IMR-90 (cell line): ENCODE measurements at regions not wholly inside any gene's neighbourhood (a gene's known extent, or its start where the extent isn't known, plus 50 kb on each side); places are given as distances from the start of the nearest gene placed in this dataset.

Experiments
- ATAC-seq: fragments of 200-7000 bp; cut with Tn5 transposase; 2 replicates; pipeline ENCODE4 v1.9.1; 2020; ENCODE audit warnings: low read depth, mild to moderate bottlenecking, moderate library complexity
- BruUV-seq: library from RNA; stranded (reverse); fragments of 400-500 nt; replicated peaks from 2 replicates; lab custom pipeline; 2021; lab: Mats Ljungman, UMichigan
- CTCF ChIA-PET: fragments of 300-600 bp; formaldehyde crosslinking; extraction: SDS; loops from one replicate; lab custom pipeline; 2021; ENCODE audit warnings: antibody characterized with exemption; lab: Yijun Ruan, JAX
- POLR2A ChIA-PET: fragments of 300-600 bp; sonication (Branson Sonifier 250); formaldehyde crosslinking; loops from one replicate; lab custom pipeline; 2022; ENCODE audit warnings: antibody characterized with exemption; ENCODE audit not compliant: unreplicated experiment; lab: Charles Lee
- DNase-seq: peaks from one replicate; pipeline ENCODE4 v3.0.0; 2013
- H2AFZ ChIP-seq: replicated peaks from 2 replicates; pipeline ENCODE3; 2013; ENCODE audit warnings: low read length, mild to moderate bottlenecking; ENCODE audit not compliant: poor library complexity
- H2AK5ac ChIP-seq: 2 replicates; pipeline ENCODE4 v1.6.1; 2013; ENCODE audit warnings: low read depth, low read length, inconsistent platforms
- H2AK9ac ChIP-seq: replicated peaks from 2 replicates; pipeline ENCODE3; 2013; ENCODE audit warnings: mild to moderate bottlenecking, low read depth, low read length, moderate library complexity; ENCODE audit not compliant: poor library complexity
- H2BK120ac ChIP-seq: 2 replicates; pipeline ENCODE4 v1.6.1; 2013; ENCODE audit warnings: low read depth, low read length, inconsistent platforms
- H2BK15ac ChIP-seq: 3 replicates; pipeline ENCODE4 v1.6.1; 2013; ENCODE audit warnings: low read depth, low read length, inconsistent platforms
- H2BK20ac ChIP-seq: 2 replicates; pipeline ENCODE4 v1.6.1; 2013; ENCODE audit warnings: low read depth, mild to moderate bottlenecking, inconsistent platforms, low read length, moderate library complexity
- H2BK5ac ChIP-seq: 2 replicates; pipeline ENCODE4 v1.6.1; 2013; ENCODE audit warnings: mild to moderate bottlenecking, low read depth, low read length, inconsistent platforms; ENCODE audit not compliant: poor library complexity, severe bottlenecking
- H3K14ac ChIP-seq: replicated peaks from 2 replicates; pipeline ENCODE4 v1.6.1; 2013; ENCODE audit warnings: low read depth, low read length, inconsistent platforms
- H3K18ac ChIP-seq: 2 replicates; pipeline ENCODE4 v1.6.1; 2013; ENCODE audit warnings: low read depth, low read length, control low read depth
- H3K23ac ChIP-seq: 2 replicates; pipeline ENCODE4 v1.6.1; 2013; ENCODE audit warnings: low read depth, low read length, inconsistent platforms
- H3K27ac ChIP-seq: 2 replicates; pipeline ENCODE4 v1.5.1; 2013; ENCODE audit warnings: mild to moderate bottlenecking, control low read depth, low read length; ENCODE audit not compliant: insufficient read depth
- H3K27me3 ChIP-seq: 2 replicates; pipeline ENCODE4 v1.6.1; 2013; ENCODE audit warnings: low read length; ENCODE audit not compliant: control insufficient read depth, insufficient read depth
- H3K36me3 ChIP-seq: 2 replicates; pipeline ENCODE4 v1.6.1; 2013; ENCODE audit warnings: low read length, mixed read lengths; ENCODE audit not compliant: control insufficient read depth, insufficient read depth
- H3K4ac ChIP-seq: 2 replicates; pipeline ENCODE4 v1.6.1; 2013; ENCODE audit warnings: low read depth, low read length, inconsistent platforms
- H3K4me1 ChIP-seq: 2 replicates; pipeline ENCODE4 v1.6.1; 2013; ENCODE audit warnings: low read length, mixed read lengths; ENCODE audit not compliant: control insufficient read depth, insufficient read depth
- H3K4me2 ChIP-seq: 2 replicates; pipeline ENCODE4 v1.6.1; 2013; ENCODE audit warnings: low read depth, mild to moderate bottlenecking, control low read depth, low read length, moderate library complexity
- H3K4me3 ChIP-seq: 2 replicates; pipeline ENCODE4 v1.5.1; 2013; ENCODE audit warnings: low read depth, mild to moderate bottlenecking, control low read depth, low read length, moderate library complexity; ENCODE audit not compliant: insufficient read depth
- H3K56ac ChIP-seq: 2 replicates; pipeline ENCODE4 v1.6.1; 2013; ENCODE audit warnings: low read length, inconsistent platforms; ENCODE audit not compliant: insufficient read depth; ENCODE audit errors: extremely low read depth
- H3K79me1 ChIP-seq, 2 experiments: 2 replicates each; pipeline ENCODE4 v1.6.1; 2013; ENCODE audit warnings: low read length in 2 of 2, inconsistent platforms in 1 of 2, low read depth in 1 of 2
- H3K9ac ChIP-seq: 2 replicates; pipeline ENCODE4 v1.6.1; 2013; ENCODE audit warnings: low read depth, low read length, control low read depth
- H3K9me1 ChIP-seq: 2 replicates; pipeline ENCODE4 v1.6.1; 2013; ENCODE audit warnings: low read length, inconsistent platforms; ENCODE audit not compliant: insufficient read depth
- H3K9me3 ChIP-seq: 2 replicates; pipeline ENCODE4 v1.6.1; 2013; ENCODE audit warnings: low read length; ENCODE audit not compliant: control insufficient read depth, insufficient read depth
- H4K20me1 ChIP-seq: 2 replicates; pipeline ENCODE4 v1.6.1; 2013; ENCODE audit warnings: low read length, inconsistent platforms; ENCODE audit not compliant: insufficient read depth
- H4K5ac ChIP-seq: 2 replicates; pipeline ENCODE4 v1.6.1; 2013; ENCODE audit warnings: mild to moderate bottlenecking, low read depth, low read length, control low read depth
- H4K8ac ChIP-seq, 2 experiments: 2 replicates each; pipeline ENCODE4 v1.6.1; 2013; ENCODE audit warnings: low read depth in 2 of 2, low read length in 2 of 2, control low read depth in 1 of 2, inconsistent platforms in 1 of 2
- H4K91ac ChIP-seq: 2 replicates; pipeline ENCODE4 v1.6.1; 2013; ENCODE audit warnings: low read depth, low read length, inconsistent platforms; ENCODE audit not compliant: insufficient read depth
- BHLHE40 ChIP-seq: fragments of 150-350 bp; IDR thresholded peaks from 2 replicates; pipeline ENCODE4 v1.6.1; 2016; ENCODE audit warnings: mild to moderate bottlenecking, low read depth, low read length
- CEBPB ChIP-seq: IDR thresholded peaks from 2 replicates; pipeline ENCODE4 v1.6.1; 2012; ENCODE audit warnings: low read depth, low read length, improper control_type of control experiment
- CHD1 ChIP-seq: IDR thresholded peaks from 2 replicates; pipeline ENCODE4 v1.6.1; 2012; ENCODE audit warnings: low read depth, low read length, improper control_type of control experiment
- CTCF ChIP-seq: conservative IDR thresholded peaks from 2 replicates; pipeline ENCODE4 v1.5.1; 2012; ENCODE audit warnings: mild to moderate bottlenecking, low read depth, low read length, improper control_type of control experiment
- ELK1 ChIP-seq: fragments of 150-350 bp; IDR thresholded peaks from 2 replicates; pipeline ENCODE4 v1.6.1; 2016; ENCODE audit warnings: low read depth, mild to moderate bottlenecking, low read length, moderate library complexity, borderline replicate concordance
- FOS ChIP-seq: fragments of 150-350 bp; IDR thresholded peaks from 2 replicates; pipeline ENCODE4 v1.6.1; 2016; ENCODE audit warnings: low read depth, low read length
- MAFK ChIP-seq: IDR thresholded peaks from 2 replicates; pipeline ENCODE4 v1.6.1; 2012; ENCODE audit warnings: low read depth, low read length, improper control_type of control experiment
- MAZ ChIP-seq: IDR thresholded peaks from 2 replicates; pipeline ENCODE4 v1.6.1; 2012; ENCODE audit warnings: low read depth, mild to moderate bottlenecking, low read length, improper control_type of control experiment, moderate library complexity, borderline replicate concordance
- MXI1 ChIP-seq: IDR thresholded peaks from 2 replicates; pipeline ENCODE4 v1.6.1; 2012; ENCODE audit warnings: low read depth, mild to moderate bottlenecking, low read length, moderate library complexity, borderline replicate concordance
- NFE2L2 ChIP-seq: fragments of 150-350 bp; IDR thresholded peaks from 2 replicates; pipeline ENCODE4 v1.6.1; 2016; ENCODE audit warnings: low read depth, mild to moderate bottlenecking, low read length
- POLR2A ChIP-seq: IDR thresholded peaks from 2 replicates; pipeline ENCODE4 v1.6.1; 2012; ENCODE audit warnings: mild to moderate bottlenecking, low read depth, low read length
- RAD21 ChIP-seq: IDR thresholded peaks from 2 replicates; pipeline ENCODE4 v1.6.1; 2012; ENCODE audit warnings: low read length, improper control_type of control experiment
- RCOR1 ChIP-seq: IDR thresholded peaks from 2 replicates; pipeline ENCODE4 v1.6.1; 2012; ENCODE audit warnings: mild to moderate bottlenecking, low read length, improper control_type of control experiment; ENCODE audit not compliant: insufficient replicate concordance
- RFX5 ChIP-seq: IDR thresholded peaks from 2 replicates; pipeline ENCODE4 v1.8.0; 2012; ENCODE audit warnings: low read depth, mild to moderate bottlenecking, low read length, moderate library complexity
- SMC3 ChIP-seq: fragments of 150-350 bp; IDR thresholded peaks from 2 replicates; pipeline ENCODE4 v1.6.1; 2016; ENCODE audit warnings: low read depth, mild to moderate bottlenecking, antibody characterized with exemption, low read length, moderate library complexity
- USF2 ChIP-seq: fragments of 150-350 bp; IDR thresholded peaks from 2 replicates; pipeline ENCODE4 v1.6.1; 2017; ENCODE audit warnings: mild to moderate bottlenecking, antibody characterized with exemption, low read length, low read depth
- WGBS, 2 experiments: methylation state at CpG; one replicate each; pipeline versions ENCODE4 v1.1.5 to v1.1.7; 2013; ENCODE audit warnings: missing lambda C conversion rate in 2 of 2; ENCODE audit not compliant: insufficient read length in 1 of 2; ENCODE audit errors: extremely low coverage in 2 of 2; 5-methylcytosine and 5-hydroxymethylcytosine counted together
- dilution Hi-C: fragments of 300-500 bp; cut with HindIII; formaldehyde crosslinking; loops from one replicate; pipeline ENCODE4 v1.14.3; 2018; ENCODE audit warnings: low sequenced_read_pairs; ENCODE audit not compliant: unreplicated experiment
- in situ Hi-C: fragments of 300-500 bp; cut with MboI; formaldehyde crosslinking; loops from 3 replicates; pipeline ENCODE4 v1.14.3; 2019; ENCODE audit warnings: low sequenced_read_pairs, inconsistent platforms, mixed read lengths
- intact Hi-C: fragments of 100-400 bp; cut with micrococcal nuclease; formaldehyde crosslinking; loops from 2 replicates; pipeline ENCODE4 v1.10.0; 2022

GRCh38 chr15:54722342-54722986 lies 474.3 kb downstream of the RSL24D1 start:
- BruUV-seq: no TSS peak
- Histone ChIP-seq H2BK5ac (no peak overlapping the region), H2AK9ac (no peak overlapping the region), H3K36me3 (no peaks in the 10 kb centered on the region), H3K14ac (no peak overlapping the region), H3K27me3 (no peaks in the 10 kb centered on the region), H3K18ac (no peak overlapping the region), H3K9me3 (peaks cover 8% of the 10 kb centered on the region), H4K91ac (no peak overlapping the region), H3K9me1 (no peaks in the 10 kb centered on the region), H2BK15ac (no peak overlapping the region), H3K4me3 (no peak overlapping the region), H3K23ac (no peak overlapping the region), H2AK5ac (no peak overlapping the region), H2BK120ac (no peak overlapping the region), H3K79me1 (no peaks in the 10 kb centered on the region), H3K9ac (no peak overlapping the region), H3K4me2 (no peak overlapping the region), H3K56ac (no peak overlapping the region), H2AFZ (no peak overlapping the region), H4K5ac (no peak overlapping the region), H4K8ac (no peak overlapping the region), H2BK20ac (no peak overlapping the region), H3K4ac (no peak overlapping the region), H3K4me1 (no peaks in the 10 kb centered on the region), H3K27ac (no peak overlapping the region), H4K20me1 (no peaks in the 10 kb centered on the region)
- ChIA-PET POLR2A (no interaction called here), CTCF (no interaction called here)
- no peak for DNase-seq
- no peak for TF ChIP-seq CTCF
- TF ChIP-seq RFX5: no peak
- TF ChIP-seq RCOR1: no peak
- TF ChIP-seq MAZ: no peak
- TF ChIP-seq BHLHE40: no peak
- TF ChIP-seq MAFK: no peak
- TF ChIP-seq MXI1: no peak
- no peak for TF ChIP-seq NFE2L2
- TF ChIP-seq CEBPB: no peak
- TF ChIP-seq ELK1: no peak
- no peak for TF ChIP-seq FOS
- no peak for TF ChIP-seq USF2
- no peak for TF ChIP-seq SMC3
- TF ChIP-seq POLR2A: no peak
- TF ChIP-seq CHD1: no peak
- TF ChIP-seq RAD21: no peak
- intact Hi-C loops (no loop called here), dilution Hi-C loops (no loop called here), in situ Hi-C loops (no loop called here)
- WGBS, 2 experiments: 67% methylated on average over 1 of the region's 9 CpGs; no CpG with 5 or more reads in 1 of the 2 experiments
- no peak for ATAC-seq
